SK-N-DZ (cell line): ENCODE measurements at regions not wholly inside any gene's neighbourhood (a gene's known extent, or its start where the extent isn't known, plus 50 kb on each side); places are given as distances from the start of the nearest gene placed in this dataset.

Source experiments
- small RNA-seq, 2 experiments: library from RNA; depleted of rRNA; stranded (forward); fragments of <200 nt; gene quantifications; one replicate each; pipeline ENCODE3, GENCODE V24; 2014

Small RNAs in the stretch of these regions (small RNA-seq; reads per million reads assigned to genes)
- gene AC244452.1 (0 reads per million in 2 experiments), gene IGHD1-1 (0 reads per million in 2 experiments), gene IGHD1-14 (0 reads per million in 2 experiments), gene IGHD1-20 (0 reads per million in 2 experiments), gene IGHD1-26 (0 reads per million in 2 experiments), gene IGHD1-7 (0 reads per million in 2 experiments), gene IGHD2-15 (0 reads per million in 2 experiments), gene IGHD2-2 (0 reads per million in 2 experiments), gene IGHD2-21 (0 reads per million in 2 experiments), gene IGHD2-8 (0 reads per million in 2 experiments), gene IGHD3-10 (0 reads per million in 2 experiments), gene IGHD3-16 (0 reads per million in 2 experiments), gene IGHD3-22 (0 reads per million in 2 experiments), gene IGHD3-3 (0 reads per million in 2 experiments), gene IGHD3-9 (0 reads per million in 2 experiments), gene IGHD4-11 (0 reads per million in 2 experiments), gene IGHD4-17 (0 reads per million in 2 experiments), gene IGHD4-23 (0 reads per million in 2 experiments), gene IGHD4-4 (0 reads per million in 2 experiments), gene IGHD5-12 (0 reads per million in 2 experiments), gene IGHD5-18 (0 reads per million in 2 experiments), gene IGHD5-24 (0 reads per million in 2 experiments), gene IGHD5-5 (0 reads per million in 2 experiments), gene IGHD6-13 (0 reads per million in 2 experiments), gene IGHD6-19 (0 reads per million in 2 experiments), gene IGHD6-25 (0 reads per million in 2 experiments), gene IGHD6-6 (0 reads per million in 2 experiments), gene IGHD7-27 (0 to 0.03 reads per million in 2 experiments), gene IGHJ1 (0 reads per million in 2 experiments), gene IGHJ1P (0 reads per million in 2 experiments), gene IGHJ2 (0 reads per million in 2 experiments), gene IGHJ2P (0 reads per million in 2 experiments), gene IGHJ3 (0 reads per million in 2 experiments), gene IGHJ3P (0 reads per million in 2 experiments), gene IGHJ4 (0 reads per million in 2 experiments), gene IGHJ5 (0 reads per million in 2 experiments), gene IGHJ6 (0 reads per million in 2 experiments), gene IGHV1-12 (0 reads per million in 2 experiments), gene IGHV1-14 (0 reads per million in 2 experiments), gene IGHV3-19 (0 reads per million in 2 experiments), gene IGHV3-57 (0 reads per million in 2 experiments), gene IGHV3-76 (0 reads per million in 2 experiments), gene IGHV5-78 (0 reads per million in 2 experiments), gene IGHV7-40 (0 reads per million in 2 experiments), gene IGHVII-1-1 (0 reads per million in 2 experiments), gene IGHVII-15-1 (0 reads per million in 2 experiments), gene IGHVII-22-1 (0 reads per million in 2 experiments), gene IGHVII-28-1 (0 reads per million in 2 experiments), gene IGHVII-33-1 (0 reads per million in 2 experiments), gene IGHVII-40-1 (0 reads per million in 2 experiments), gene IGHVII-44-2 (0 reads per million in 2 experiments), gene IGHVII-46-1 (0 reads per million in 2 experiments), gene IGHVII-49-1 (0 reads per million in 2 experiments), gene IGHVII-51-2 (0 reads per million in 2 experiments), gene IGHVII-53-1 (0 reads per million in 2 experiments), gene IGHVII-60-1 (0 reads per million in 2 experiments), gene IGHVII-62-1 (0 reads per million in 2 experiments), gene IGHVII-67-1 (0 reads per million in 2 experiments), gene IGHVII-74-1 (0 reads per million in 2 experiments), gene IGHVII-78-1 (0 reads per million in 2 experiments), gene IGHVIII-11-1 (0 reads per million in 2 experiments), gene IGHVIII-13-1 (0 reads per million in 2 experiments), gene IGHVIII-2-1 (0 reads per million in 2 experiments), gene IGHVIII-22-2 (0 reads per million in 2 experiments), gene IGHVIII-25-1 (0 reads per million in 2 experiments), gene IGHVIII-26-1 (0 reads per million in 2 experiments), gene IGHVIII-38-1 (0 reads per million in 2 experiments), gene IGHVIII-5-1 (0 reads per million in 2 experiments), gene IGHVIII-5-2 (0 reads per million in 2 experiments), gene IGHVIII-67-2 (0 reads per million in 2 experiments), gene IGHVIII-67-3 (0 reads per million in 2 experiments), gene IGHVIII-67-4 (0 reads per million in 2 experiments), gene IGHVIII-76-1 (0 reads per million in 2 experiments), gene IGHVIII-82 (0 reads per million in 2 experiments), gene MIR4507 (0 reads per million in 2 experiments), gene MIR4537 (0 reads per million in 2 experiments), gene MIR4538 (0 reads per million in 2 experiments), gene MIR4539 (0 reads per million in 2 experiments), gene MIR5195 (0 reads per million in 2 experiments), gene MIR8071-1 (0 reads per million in 2 experiments), gene MIR8071-2 (0 reads per million in 2 experiments), gene RNA5SP389 (0 reads per million in 2 experiments)
